Adrenal gland (tissue), 5 donors: ENCODE measurements at regions not wholly inside any gene's neighbourhood (a gene's known extent, or its start where the extent isn't known, plus 50 kb on each side); places are given as distances from the start of the nearest gene placed in this dataset.

ENCODE experiments used
- CTCF ChIP-seq, 6 experiments: fragments of 450-650 bp in 4 of 6; fragments of 200-600 bp in 2 of 6; sonication (generic) in 1 of 6; IDR thresholded peaks; 1 replicate in 5 of 6; 2 replicates in 1 of 6; pipeline versions ENCODE4 v1.5.1 to v1.8.0; 2016 to 2021; ENCODE audit warnings: antibody characterized with exemption in 6 of 6, mild to moderate bottlenecking in 2 of 6, moderate library complexity in 1 of 6
- POLR2A ChIP-seq, 2 donors: fragments of 450-650 bp; IDR thresholded peaks; one replicate each; pipeline ENCODE4 v1.6.1; 2017; ENCODE audit warnings: antibody characterized with exemption in 2 of 2, mild to moderate bottlenecking in 2 of 2, moderate library complexity in 1 of 2
- donor health status: DM: no; HTN: no; CAD: no.

GRCh38 chr2:67323209-67323991, 73.7 kb upstream of the ETAA1 start:
- TF ChIP-seq CTCF (IDR thresholded peaks at IDR 0.05) (no peak), POLR2A (IDR thresholded peaks at IDR 0.05) (no peak)
